ENCODE measurements at regions not wholly inside any gene's neighbourhood (a gene's known extent, or its start where the extent isn't known, plus 50 kb on each side); places are given as distances from the start of the nearest gene placed in this dataset.
"Not testable (repeated sequence)": the region's sequence is repeated elsewhere in the genome, so short reads cannot be mapped to it uniquely, and the experiment has no call there.

DNA sequence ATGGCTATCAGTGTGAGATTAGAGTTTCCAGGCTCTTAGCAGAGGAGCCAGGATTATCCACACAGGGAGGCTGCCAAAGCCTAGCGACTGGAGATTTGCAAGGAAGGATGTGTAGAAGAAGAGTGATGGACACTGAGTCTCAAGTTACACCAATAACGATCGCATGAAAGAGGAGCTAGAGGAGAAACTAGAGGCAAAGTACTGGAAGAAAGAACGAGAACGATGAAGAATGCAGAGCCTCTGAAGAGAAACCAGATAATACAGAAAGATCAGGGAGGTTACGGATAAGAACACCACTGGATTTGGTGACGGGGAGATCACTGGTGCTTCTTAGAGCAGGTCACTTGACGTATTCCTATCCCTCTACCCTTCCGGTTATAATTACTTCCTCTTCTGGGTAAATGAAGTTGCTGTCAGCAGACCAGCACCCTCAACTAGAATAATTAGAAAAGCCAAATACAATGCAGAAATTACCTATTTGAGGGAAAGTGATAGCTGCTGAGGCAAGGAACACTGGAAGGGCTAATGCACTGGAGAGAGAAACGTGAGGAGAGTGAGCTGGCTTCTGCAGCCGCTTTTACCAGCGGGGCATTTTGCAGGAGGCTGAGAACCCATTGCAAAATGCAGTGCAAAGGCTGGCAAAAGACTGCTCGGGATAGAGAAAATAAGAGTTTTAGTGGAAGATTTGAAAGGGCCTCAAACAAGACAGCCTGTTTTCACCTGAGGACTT lies 93.1 kb upstream of the HIF1A start:
- no peak for DNase-seq (ENCODE audit: low read depth)
- no peak overlapping the region for H3K4me3 ChIP-seq (ENCODE audit: low read depth, low read length)

- DNase-seq (ENCODE audit: low read depth): no peak
- no peak overlapping the region for H3K4me3 ChIP-seq (ENCODE audit: low read depth, low read length)
Observed at GRCh38 chr14:61602733-61603077, 92.6 kb upstream of the HIF1A start.

DNA sequence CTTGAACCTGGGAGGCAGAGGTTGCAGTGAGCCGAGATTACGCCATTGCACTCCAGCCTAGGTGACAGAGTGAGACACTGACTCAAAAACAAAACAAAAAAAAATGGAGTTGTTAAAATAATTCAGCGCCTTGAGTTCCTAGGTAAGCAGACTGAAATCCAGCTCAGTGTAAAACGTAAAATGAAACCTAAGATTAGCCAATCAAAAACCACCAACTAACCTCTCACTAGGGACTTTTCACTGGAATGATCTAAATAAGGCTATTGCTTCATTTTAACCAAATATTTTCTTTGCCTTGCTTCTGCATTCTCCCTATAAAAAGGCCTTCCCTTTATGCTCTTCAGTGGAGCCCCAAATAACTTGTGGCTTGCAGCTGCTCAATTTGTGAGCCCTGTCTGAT lies 91.6 kb upstream of the HIF1A start:
- no peak overlapping the region for H3K4me3 ChIP-seq (ENCODE audit: low read depth, low read length)
- no peak for DNase-seq (ENCODE audit: low read depth)

- no peak for DNase-seq (ENCODE audit: low read depth)
- H3K4me3 ChIP-seq (ENCODE audit: low read depth, low read length): no peak overlapping the region
Observed at GRCh38 chr14:61607570-61608244, 87.6 kb upstream of the HIF1A start.

DNA sequence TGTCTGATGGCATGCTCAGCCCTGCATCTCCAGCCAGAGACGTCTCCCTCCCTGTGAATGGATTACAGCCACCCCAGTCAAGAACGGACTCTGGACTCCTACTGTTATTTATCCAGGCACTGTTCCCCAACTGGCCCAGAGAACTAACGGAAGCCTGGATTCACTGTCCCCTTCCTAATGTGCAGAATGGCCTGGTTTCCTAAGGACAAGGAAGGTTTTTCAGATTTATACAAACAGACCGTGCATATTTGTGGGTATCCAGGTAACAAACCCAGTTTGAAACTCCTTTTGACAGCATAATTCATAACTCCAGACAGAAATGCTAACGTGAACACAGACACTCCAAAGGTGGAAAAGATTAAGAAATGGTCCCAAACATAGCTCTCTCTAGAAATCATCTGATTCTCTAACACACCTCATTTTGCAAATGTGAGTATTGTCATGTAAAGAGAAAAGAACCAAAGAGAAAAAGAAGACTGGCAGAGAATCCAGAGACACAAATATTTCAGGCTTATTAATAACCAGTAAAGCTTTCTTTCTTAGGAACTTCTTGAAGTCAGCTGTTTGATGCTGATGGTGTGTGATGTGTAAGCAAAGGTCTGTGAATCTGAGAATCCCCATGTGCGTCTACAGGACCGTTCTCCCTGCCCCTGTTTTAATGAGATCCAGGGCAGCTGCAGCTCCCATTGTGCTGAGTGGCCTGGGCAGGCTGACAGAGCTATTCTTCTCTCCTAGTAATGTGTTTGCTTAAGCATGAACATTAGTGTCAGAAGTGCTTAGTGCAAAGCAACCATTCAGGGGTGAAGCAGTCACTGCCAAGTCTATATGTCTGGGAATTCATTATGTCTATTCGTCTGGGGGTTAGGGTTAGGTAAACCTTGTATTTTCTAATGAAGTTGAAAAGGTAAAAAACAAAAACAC lies 86.8 kb upstream of the HIF1A start:
- peak; percentile 70 for DNase-seq (ENCODE audit: low read depth)
- no peak overlapping the region for H3K4me3 ChIP-seq (ENCODE audit: low read depth, low read length)

GRCh38 chr14:61609191-61609843 lies 86.0 kb upstream of the HIF1A start:
- DNase-seq (ENCODE audit: low read depth): no peak
- no peak overlapping the region for H3K4me3 ChIP-seq (ENCODE audit: low read depth, low read length)

DNA sequence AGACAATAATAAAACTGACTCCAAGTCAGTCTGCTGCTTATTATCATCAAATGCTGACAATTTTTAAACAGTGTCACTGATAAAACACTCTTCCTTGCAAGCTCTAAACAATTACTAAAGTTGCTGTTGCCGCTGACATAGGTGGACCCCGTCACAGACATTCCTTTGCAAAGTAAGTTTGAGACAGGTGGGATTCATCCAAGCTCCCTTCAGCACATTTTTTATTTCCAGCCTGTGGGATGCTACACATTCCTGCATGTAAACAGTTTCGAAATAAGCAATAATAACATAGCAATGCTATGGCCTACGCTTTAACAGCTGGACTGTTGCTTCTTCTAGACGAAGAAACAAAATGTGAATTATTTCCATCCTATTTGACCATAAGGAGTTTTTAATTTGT lies 85.4 kb upstream of the HIF1A start:
- H3K4me3 ChIP-seq (ENCODE audit: low read depth, low read length): no peak overlapping the region
- no peak for DNase-seq (ENCODE audit: low read depth)

DNA sequence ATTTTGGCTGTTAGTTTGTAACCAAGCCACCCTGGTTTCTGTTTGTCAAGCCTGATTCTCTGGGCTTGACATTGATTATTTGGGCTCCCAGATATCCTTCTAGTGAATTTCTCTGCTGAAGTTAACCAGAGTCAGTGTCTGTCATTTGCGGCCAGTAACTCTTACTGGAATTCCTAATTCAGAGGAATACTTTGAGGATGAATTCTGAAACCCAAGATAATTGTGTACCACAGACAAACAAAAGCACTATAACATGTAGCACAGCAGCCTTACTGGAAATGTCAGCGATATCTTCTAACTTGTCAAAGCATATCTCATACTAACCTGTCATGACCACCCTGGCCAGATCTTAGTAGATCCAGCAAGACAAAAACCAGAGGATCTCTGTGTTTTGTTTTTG lies 84.4 kb upstream of the HIF1A start:
- DNase-seq (ENCODE audit: low read depth): no peak
- no peak overlapping the region for H3K4me3 ChIP-seq (ENCODE audit: low read depth, low read length)

GRCh38 chr14:61611880-61612630 lies 83.3 kb upstream of the HIF1A start:
- H3K4me3 ChIP-seq (ENCODE audit: low read depth, low read length): no peak overlapping the region
- DNase-seq (ENCODE audit: low read depth): no peak

GRCh38 chr14:61613006-61613405 lies 82.3 kb upstream of the HIF1A start:
- DNase-seq (ENCODE audit: low read depth); H3K4me3 ChIP-seq (ENCODE audit: low read depth, low read length): not testable (repeated sequence)

GRCh38 chr14:61614693-61615092 lies 80.6 kb upstream of the HIF1A start:
- DNase-seq (ENCODE audit: low read depth): no peak
- no peak overlapping the region for H3K4me3 ChIP-seq (ENCODE audit: low read depth, low read length)

- DNase-seq (ENCODE audit: low read depth): no peak
- no peak overlapping the region for H3K4me3 ChIP-seq (ENCODE audit: low read depth, low read length)
Observed at GRCh38 chr14:61615743-61616523, 79.4 kb upstream of the HIF1A start.

DNA sequence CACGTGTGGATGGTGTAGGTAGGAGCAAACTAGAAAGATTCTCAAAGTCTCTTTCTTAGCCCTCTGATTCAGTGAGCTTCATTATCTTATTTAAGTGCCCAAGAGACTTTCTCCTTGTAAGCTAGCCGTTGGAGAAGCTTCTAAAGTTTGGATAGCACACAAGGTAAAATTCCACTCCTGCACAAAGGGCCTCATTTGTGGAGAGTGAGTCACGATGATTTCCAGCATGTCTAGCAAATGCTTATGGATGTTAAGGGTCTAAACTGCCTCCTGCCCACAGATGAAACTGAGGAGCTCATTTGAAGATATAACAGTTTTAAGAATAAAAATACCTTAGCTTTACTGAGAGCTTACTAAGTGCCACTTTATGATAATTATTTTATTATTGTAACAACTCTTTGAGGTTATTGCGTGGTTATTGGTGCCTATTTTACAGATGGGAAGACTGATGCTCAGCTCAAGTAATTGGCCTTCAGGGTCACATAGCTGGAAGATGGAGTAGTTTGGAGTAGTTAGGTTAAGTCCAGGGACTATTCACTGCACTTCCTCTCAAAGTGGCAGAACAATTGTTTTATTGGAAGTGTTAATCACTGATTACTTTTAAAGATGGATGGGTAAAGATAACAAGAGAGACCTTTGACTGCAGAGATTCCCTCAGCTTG lies 78.7 kb upstream of the HIF1A start:
- peak; percentile 72 for DNase-seq (ENCODE audit: low read depth)
- H3K4me3 ChIP-seq (ENCODE audit: low read depth, low read length): no peak overlapping the region

DNA sequence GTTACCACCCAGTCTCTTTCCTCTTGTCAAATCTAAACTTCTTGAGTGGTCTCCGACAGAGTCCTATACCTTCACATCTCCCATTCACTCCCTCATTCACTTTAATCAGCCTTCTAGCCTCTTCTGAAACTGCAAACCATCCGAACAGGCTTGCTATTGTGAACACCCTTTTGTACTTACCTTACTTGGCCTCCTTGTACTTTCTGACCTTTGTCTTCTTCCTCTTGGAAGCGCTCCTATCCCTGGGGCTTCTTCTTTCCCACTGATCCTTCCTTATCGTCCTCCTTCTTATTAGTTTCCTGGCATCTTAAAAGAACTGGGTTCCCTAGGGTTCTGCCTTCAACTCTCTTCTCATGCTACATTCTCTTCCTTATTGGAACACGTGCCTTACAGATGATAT lies 76.9 kb upstream of the HIF1A start:
- H3K4me3 ChIP-seq (ENCODE audit: low read depth, low read length): no peak overlapping the region
- DNase-seq (ENCODE audit: low read depth): no peak

- DNase-seq (ENCODE audit: low read depth): no peak
- H3K4me3 ChIP-seq (ENCODE audit: low read depth, low read length): no peak overlapping the region
Observed at GRCh38 chr14:61619494-61619893, 75.8 kb upstream of the HIF1A start.

GRCh38 chr14:61620130-61620946 lies 75.0 kb upstream of the HIF1A start:
- H3K4me3 ChIP-seq (ENCODE audit: low read depth, low read length): no peak overlapping the region
- DNase-seq (ENCODE audit: low read depth): peak; percentile 98

DNA sequence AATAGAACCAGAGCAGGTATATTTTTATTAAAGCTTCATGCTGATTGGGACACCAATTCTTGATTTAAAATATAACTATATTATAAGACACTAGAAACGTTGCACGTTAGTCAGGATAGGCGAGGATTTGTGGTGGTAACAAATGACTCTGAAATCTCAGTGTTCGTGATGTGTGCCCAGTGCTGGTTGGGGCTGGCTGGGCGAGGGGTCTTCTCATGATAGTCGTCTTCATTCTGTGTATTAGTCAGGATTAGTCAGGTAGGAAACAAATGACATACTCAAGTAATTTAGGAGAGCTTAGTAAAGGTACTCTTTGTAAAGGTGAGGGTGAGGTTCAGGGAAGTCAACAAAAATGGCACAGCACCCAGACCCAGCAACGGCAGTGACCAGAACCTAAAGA lies 73.9 kb upstream of the HIF1A start:
- H3K4me3 ChIP-seq (ENCODE audit: low read depth, low read length): no peak overlapping the region
- no peak for DNase-seq (ENCODE audit: low read depth)
